GM18861 (cell line): ENCODE measurements at regions not wholly inside any gene's neighbourhood (a gene's known extent, or its start where the extent isn't known, plus 50 kb on each side); places are given as distances from the start of the nearest gene placed in this dataset.
"Not testable (repeated sequence)": the region's sequence is repeated elsewhere in the genome, so short reads cannot be mapped to it uniquely, and the experiment has no call there.

Source experiments
- ATAC-seq: cut with Tn5 transposase; IDR thresholded peaks from one replicate; pipeline ENCODE4 v1.9.1; 2021; ENCODE audit not compliant: unreplicated experiment

- no peak for ATAC-seq
Measured at GRCh38 chr2:235212501-235213158, 260.8 kb downstream of the SH3BP4 start.

- no peak for ATAC-seq
Measured at GRCh38 chr2:235215248-235215647, 263.4 kb downstream of the SH3BP4 start.

- ATAC-seq: no peak
Measured at GRCh38 chr2:235216901-235217300, 265.1 kb downstream of the SH3BP4 start.

- no peak for ATAC-seq
Measured at GRCh38 chr2:235217846-235218245, 266.0 kb downstream of the SH3BP4 start.

GRCh38 chr2:235218486-235218907 lies 266.7 kb downstream of the SH3BP4 start:
- ATAC-seq: no peak

- no peak for ATAC-seq
Measured at GRCh38 chr2:235219048-235219447, 267.2 kb downstream of the SH3BP4 start.

- no peak for ATAC-seq
Measured at GRCh38 chr2:235220331-235220730, 268.5 kb downstream of the SH3BP4 start.

GRCh38 chr2:235223011-235223410 lies 270.8 kb upstream of the AGAP1 start:
- no peak for ATAC-seq

GRCh38 chr2:235224410-235224809 lies 269.4 kb upstream of the AGAP1 start:
- no peak for ATAC-seq

- no peak for ATAC-seq
Measured at GRCh38 chr2:235225261-235225660, 268.6 kb upstream of the AGAP1 start.

- ATAC-seq: no peak
Measured at GRCh38 chr2:235227590-235227989, 266.3 kb upstream of the AGAP1 start.

GRCh38 chr2:235228422-235228821 lies 265.4 kb upstream of the AGAP1 start:
- ATAC-seq: not testable (repeated sequence)

GRCh38 chr2:235229236-235229635 lies 264.6 kb upstream of the AGAP1 start:
- no peak for ATAC-seq

GRCh38 chr2:235230821-235231601 lies 262.8 kb upstream of the AGAP1 start:
- ATAC-seq: no peak

GRCh38 chr2:235232449-235233433 lies 261.1 kb upstream of the AGAP1 start:
- ATAC-seq: no peak

GRCh38 chr2:235234736-235235135 lies 259.1 kb upstream of the AGAP1 start:
- no peak for ATAC-seq

- no peak for ATAC-seq
Measured at GRCh38 chr2:235235977-235236767, 257.7 kb upstream of the AGAP1 start.

- no peak for ATAC-seq
Measured at GRCh38 chr2:235238537-235238936, 255.3 kb upstream of the AGAP1 start.

- no peak for ATAC-seq
Measured at GRCh38 chr2:235240574-235240973, 253.3 kb upstream of the AGAP1 start.
